Kidney (tissue), 13 donors: ENCODE measurements at regions not wholly inside any gene's neighbourhood (a gene's known extent, or its start where the extent isn't known, plus 50 kb on each side); places are given as distances from the start of the nearest gene placed in this dataset.

Source experiments
- DNase-seq, 5 donors: peaks; one replicate each; pipeline ENCODE4 v3.0.0-alpha.2; 2013 to 2020
- FAIRE-seq: peaks from 2 replicates; lab custom pipeline; 2012; peaks lifted over from hg19 to GRCh38; lab: Jason Lieb, UNC
- H3K27ac ChIP-seq, 2 donors: one replicate each; pipeline ENCODE4 v1.7.0; 2013; ENCODE audit warnings: low read depth in 2 of 2, low read length in 2 of 2, inconsistent platforms in 1 of 2
- H3K27me3 ChIP-seq: one replicate; pipeline ENCODE4 v1.7.1; 2013; ENCODE audit warnings: low read length, inconsistent platforms; ENCODE audit not compliant: control insufficient read depth, insufficient read depth
- H3K36me3 ChIP-seq, 3 donors: one replicate each; pipeline versions ENCODE4 v1.7.0 to v1.7.1; 2013; ENCODE audit warnings: low read length in 3 of 3, control low read depth in 1 of 3, inconsistent platforms in 1 of 3; ENCODE audit not compliant: insufficient read depth in 3 of 3, control insufficient read depth in 2 of 3
- H3K4me1 ChIP-seq, 3 donors: one replicate each; pipeline versions ENCODE4 v1.7.0 to v1.7.1; 2013; ENCODE audit warnings: low read length in 3 of 3, inconsistent platforms in 1 of 3, low read depth in 1 of 3; ENCODE audit not compliant: control insufficient read depth in 2 of 3, insufficient read depth in 2 of 3
- H3K4me3 ChIP-seq, 3 donors: one replicate each; pipeline versions ENCODE4 v1.7.0 to v1.8.1; 2013; ENCODE audit warnings: low read length in 3 of 3, control low read depth in 1 of 3, inconsistent platforms in 1 of 3
- H3K9ac ChIP-seq, 3 donors: one replicate each; pipeline versions ENCODE4 v1.7.0 to v1.7.1; 2013; ENCODE audit warnings: low read length in 3 of 3, control low read depth in 1 of 3, inconsistent platforms in 1 of 3
- H3K9me3 ChIP-seq, 3 donors: one replicate each; pipeline versions ENCODE4 v1.7.0 to v1.7.1; 2013; ENCODE audit warnings: low read length in 3 of 3, control low read depth in 1 of 3, inconsistent platforms in 1 of 3; ENCODE audit not compliant: control insufficient read depth in 2 of 3, insufficient read depth in 1 of 3
- intact Hi-C: fragments of 100-400 bp; cut with DNase I; formaldehyde crosslinking; loops from one replicate; pipeline ENCODE4 v1.11.1; 2022
- TF ChIP-seq, protein P1 (sequence below): IDR thresholded peaks from 3 replicates; pipeline ENCODE4 v1.5.1; 2012; ENCODE audit warnings: mild to moderate bottlenecking, moderate library complexity, borderline replicate concordance; ENCODE audit not compliant: insufficient read depth; ENCODE audit errors: extremely low read depth
- donor health status: control.
- donor health status: control.
- donor health status: control.
- donor health status: control.
- donor health status: control.
- donor health status: DM: yes; HTN: yes; CAD: no.
- donor health status: Normal renal cell carcinoma (clear cell type).

DNA sequence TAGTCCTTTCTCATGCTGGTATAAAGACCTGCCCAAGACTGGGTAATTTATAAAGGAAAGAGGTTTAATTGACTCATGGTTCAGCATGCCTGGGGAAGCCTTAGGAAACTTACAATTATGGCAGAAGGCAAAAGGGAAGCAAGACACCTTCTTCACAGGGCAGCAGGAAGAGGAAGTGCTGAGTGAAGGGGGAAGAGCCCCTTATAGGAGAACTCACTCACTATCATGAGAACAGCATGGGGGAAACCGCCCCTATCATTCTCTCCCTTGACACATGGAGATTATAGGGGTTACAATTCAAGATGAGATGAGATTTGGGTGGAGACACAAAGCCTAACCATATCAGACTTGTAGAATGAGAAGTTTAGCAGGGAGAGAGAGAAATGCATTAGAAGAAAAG, 373.3 kb upstream of the DIAPH2 start:
- H3K36me3 ChIP-seq, result no peaks in the 10 kb centered on the region
- H3K4me1 ChIP-seq, result no peaks in the 10 kb centered on the region
- no peak for DNase-seq
- H3K4me3 ChIP-seq, result no peak overlapping the region
- no peak overlapping the region for H3K9ac ChIP-seq
- H3K27ac ChIP-seq, result no peak overlapping the region
- H3K27me3 ChIP-seq, result no peaks in the 10 kb centered on the region
- FAIRE-seq, result no peak
- H3K9me3 ChIP-seq, result no peaks in the 10 kb centered on the region
- intact Hi-C loops, result no loop called here
- TF ChIP-seq, protein P1, sequence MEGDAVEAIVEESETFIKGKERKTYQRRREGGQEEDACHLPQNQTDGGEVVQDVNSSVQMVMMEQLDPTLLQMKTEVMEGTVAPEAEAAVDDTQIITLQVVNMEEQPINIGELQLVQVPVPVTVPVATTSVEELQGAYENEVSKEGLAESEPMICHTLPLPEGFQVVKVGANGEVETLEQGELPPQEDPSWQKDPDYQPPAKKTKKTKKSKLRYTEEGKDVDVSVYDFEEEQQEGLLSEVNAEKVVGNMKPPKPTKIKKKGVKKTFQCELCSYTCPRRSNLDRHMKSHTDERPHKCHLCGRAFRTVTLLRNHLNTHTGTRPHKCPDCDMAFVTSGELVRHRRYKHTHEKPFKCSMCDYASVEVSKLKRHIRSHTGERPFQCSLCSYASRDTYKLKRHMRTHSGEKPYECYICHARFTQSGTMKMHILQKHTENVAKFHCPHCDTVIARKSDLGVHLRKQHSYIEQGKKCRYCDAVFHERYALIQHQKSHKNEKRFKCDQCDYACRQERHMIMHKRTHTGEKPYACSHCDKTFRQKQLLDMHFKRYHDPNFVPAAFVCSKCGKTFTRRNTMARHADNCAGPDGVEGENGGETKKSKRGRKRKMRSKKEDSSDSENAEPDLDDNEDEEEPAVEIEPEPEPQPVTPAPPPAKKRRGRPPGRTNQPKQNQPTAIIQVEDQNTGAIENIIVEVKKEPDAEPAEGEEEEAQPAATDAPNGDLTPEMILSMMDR, result no peak

- no peak overlapping the region for H3K9ac ChIP-seq
- DNase-seq, result no peak
- intact Hi-C loops, result no loop called here
- no peaks in the 10 kb centered on the region for H3K4me1 ChIP-seq
- H3K36me3 ChIP-seq, result no peaks in the 10 kb centered on the region
- H3K27me3 ChIP-seq, result no peaks in the 10 kb centered on the region
- TF ChIP-seq, protein P1, result no peak
- no peaks in the 10 kb centered on the region for H3K9me3 ChIP-seq
- no peak overlapping the region for H3K27ac ChIP-seq
- no peak for FAIRE-seq
- no peak overlapping the region for H3K4me3 ChIP-seq
Measured at GRCh38 chrX:96314985-96315384, 369.7 kb upstream of the DIAPH2 start.

DNA sequence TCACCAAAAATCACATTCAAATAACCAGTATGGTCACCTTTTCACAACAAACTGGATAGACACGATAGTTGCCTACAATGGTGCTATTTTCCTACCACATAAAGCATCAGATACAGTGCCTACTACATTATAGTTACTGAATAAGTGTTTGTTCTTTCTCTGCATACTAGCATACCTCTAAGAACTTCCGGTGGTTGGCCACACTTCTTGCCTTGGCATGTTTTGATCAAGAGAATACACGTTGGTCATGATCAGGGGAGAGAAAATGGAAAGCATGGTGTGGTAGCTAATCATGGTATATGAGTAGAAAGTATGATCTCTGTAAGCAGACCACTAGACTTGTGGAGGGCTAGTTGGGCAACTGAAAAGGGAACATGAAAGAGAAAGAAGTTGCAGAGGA, 322.8 kb upstream of the DIAPH2 start:
- FAIRE-seq (no peak), DNase-seq (no peak)
- Histone ChIP-seq H3K36me3 (no peaks in the 10 kb centered on the region), H3K4me3 (no peak overlapping the region), H3K4me1 (no peaks in the 10 kb centered on the region), H3K27me3 (no peaks in the 10 kb centered on the region), H3K9me3 (no peaks in the 10 kb centered on the region), H3K9ac (no peak overlapping the region), H3K27ac (no peak overlapping the region)
- intact Hi-C loops, result no loop called here
- TF ChIP-seq, protein P1, result no peak

DNA sequence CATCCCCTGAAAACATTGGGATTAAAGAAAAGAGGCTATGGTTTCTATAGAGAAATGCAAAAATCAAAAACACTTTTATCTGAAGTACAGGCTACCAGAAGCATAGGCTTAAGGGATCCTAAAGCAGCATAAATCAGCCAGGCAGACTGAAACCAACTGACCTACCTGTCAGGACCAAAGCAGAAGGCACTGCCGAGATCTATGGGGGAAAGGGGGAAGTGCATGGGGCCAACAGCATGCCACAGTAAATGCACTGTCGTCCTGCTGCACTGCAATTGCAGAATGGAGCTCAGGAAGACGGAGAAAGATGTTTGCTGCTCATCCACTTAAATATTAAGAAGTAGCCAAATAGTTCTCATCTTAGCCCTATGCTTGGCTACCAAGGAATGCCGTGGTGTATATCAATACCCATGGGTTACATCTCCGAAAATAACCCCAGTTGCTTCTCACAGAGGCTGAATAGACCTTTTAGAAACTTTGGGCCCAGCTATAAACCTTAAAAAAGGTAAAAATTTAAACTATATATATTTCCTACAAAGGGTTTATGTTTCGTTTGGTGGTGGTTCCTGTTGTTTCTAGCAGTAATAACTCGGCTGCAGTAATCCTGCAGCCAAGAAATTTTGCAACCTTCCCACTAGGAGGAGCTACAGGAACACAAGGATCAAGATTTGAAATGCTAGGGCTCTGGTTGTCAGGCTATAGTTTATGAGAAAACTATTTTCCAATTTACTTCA, 312.2 kb upstream of the DIAPH2 start:
- peak in 3 of 5 donors; percentile 20 to 71 (median 62) for DNase-seq
- no peak overlapping the region for H3K4me3 ChIP-seq
- FAIRE-seq, result peak; percentile 95

More for the DNA sequence above, 312.2 kb upstream of the DIAPH2 start:
- H3K36me3 ChIP-seq, result no peaks in the 10 kb centered on the region
- H3K9me3 ChIP-seq, result no peaks in the 10 kb centered on the region
- H3K27me3 ChIP-seq, result no peaks in the 10 kb centered on the region
- intact Hi-C loops, result no loop called here
- no peak overlapping the region for H3K27ac ChIP-seq
- TF ChIP-seq, protein P1, result peak; percentile 42
- H3K4me1 ChIP-seq, result peaks cover 0 to 2% (median 0%) of the 10 kb centered on the region in 3 donors
- H3K9ac ChIP-seq, result no peak overlapping the region
